NCI-H2196 (cell line): ENCODE measurements at regions not wholly inside any gene's neighbourhood (a gene's known extent, or its start where the extent isn't known, plus 50 kb on each side); places are given as distances from the start of the nearest gene placed in this dataset.

ENCODE experiments used
- DNase-seq: peaks from one replicate; lab custom pipeline; 2025; ENCODE audit not compliant: unreplicated experiment; lab: John Stamatoyannopoulos, UW

DNA sequence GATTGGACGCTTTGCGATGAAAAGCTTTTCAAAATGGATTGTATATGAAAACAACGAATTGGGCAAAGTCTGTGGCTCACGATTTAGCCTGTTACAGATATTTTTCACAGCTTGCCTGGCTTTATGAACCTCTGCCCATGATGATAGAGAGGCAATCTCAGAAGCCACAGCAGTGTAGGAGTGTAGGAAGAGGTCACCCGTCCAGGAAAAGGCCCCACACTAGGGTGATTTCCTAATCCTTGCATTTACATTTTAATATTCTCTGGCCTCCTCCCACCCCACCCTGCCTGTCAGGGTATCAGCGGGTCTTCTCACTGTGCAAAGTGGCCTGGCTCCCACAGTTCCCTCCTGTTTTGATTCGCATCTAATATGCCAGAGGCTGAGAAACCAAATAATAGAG, 81.8 kb upstream of the FOXN3 start:
- DNase-seq, result no peak

DNA sequence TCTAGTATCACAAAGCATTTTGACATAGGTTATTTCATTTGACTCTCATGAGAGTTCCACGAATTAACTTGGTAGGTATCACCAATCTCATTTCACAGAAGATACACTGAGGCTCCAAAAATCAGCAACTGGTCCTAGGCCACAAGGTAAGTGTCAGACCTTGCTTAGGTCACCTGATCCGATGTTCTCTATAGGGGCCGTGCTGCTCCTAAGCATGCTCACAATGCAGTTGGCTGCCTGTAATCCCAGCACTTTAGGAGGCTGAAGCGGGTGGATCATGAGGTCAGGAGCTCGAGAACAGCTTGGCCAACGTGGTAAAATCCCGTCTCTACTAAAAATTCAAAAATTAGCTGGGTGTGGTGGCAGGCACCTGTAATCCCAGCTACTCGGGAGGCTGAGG, 78.7 kb upstream of the FOXN3 start:
- no peak for DNase-seq

DNA sequence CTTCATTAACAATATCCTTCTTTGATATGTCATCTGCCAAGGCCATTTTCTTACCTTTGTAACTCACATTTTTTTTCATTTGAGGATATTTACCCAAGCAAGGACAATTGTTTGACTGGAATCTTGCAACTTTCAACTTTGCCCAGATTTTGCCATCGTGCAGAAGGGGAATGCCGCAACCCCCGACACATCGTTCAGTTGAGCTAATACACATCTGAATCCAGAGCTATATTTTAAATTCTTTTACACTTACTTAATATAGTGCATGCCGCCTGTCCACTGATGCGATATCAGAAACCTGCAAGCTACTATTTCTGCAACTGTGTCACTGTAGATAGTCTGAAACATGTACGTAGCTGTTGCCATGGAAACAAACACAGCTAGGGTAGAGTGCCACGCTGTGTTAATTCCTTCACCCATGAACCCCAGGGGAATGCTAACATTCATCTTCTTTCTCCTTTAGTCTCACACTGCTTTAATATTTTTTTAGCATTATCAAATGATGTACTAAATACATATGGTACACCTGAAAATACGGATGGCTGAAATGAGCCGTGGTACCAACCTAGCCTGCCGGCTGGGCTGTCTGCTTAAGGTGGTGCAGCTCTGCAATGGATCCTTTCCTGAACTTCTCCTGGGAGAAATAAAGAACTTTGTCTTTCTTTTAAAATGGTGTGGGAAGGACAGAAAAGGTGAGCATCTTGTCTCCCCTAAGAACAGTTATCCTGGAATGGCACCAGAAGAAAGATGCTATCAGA, 77.0 kb upstream of the FOXN3 start:
- DNase-seq, result no peak

DNA sequence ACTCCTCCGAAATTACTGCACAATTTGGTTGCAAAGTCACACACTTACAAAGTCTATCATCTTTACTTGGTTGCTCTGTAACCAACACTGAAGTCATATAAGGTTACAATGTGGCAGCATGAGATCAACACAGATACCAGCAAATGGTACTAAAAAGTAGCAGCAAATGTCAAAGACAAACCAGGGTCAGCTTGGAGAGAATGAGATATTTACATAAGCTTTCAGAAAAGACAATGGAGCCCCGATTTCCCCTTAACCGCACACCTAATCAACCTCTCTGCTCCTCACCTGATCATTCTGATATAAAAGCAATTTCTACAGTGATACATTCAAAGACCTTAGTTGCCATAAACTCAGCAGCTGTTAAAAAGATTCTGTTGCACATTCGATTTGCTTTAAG, 76.4 kb upstream of the FOXN3 start:
- DNase-seq, result no peak

DNA sequence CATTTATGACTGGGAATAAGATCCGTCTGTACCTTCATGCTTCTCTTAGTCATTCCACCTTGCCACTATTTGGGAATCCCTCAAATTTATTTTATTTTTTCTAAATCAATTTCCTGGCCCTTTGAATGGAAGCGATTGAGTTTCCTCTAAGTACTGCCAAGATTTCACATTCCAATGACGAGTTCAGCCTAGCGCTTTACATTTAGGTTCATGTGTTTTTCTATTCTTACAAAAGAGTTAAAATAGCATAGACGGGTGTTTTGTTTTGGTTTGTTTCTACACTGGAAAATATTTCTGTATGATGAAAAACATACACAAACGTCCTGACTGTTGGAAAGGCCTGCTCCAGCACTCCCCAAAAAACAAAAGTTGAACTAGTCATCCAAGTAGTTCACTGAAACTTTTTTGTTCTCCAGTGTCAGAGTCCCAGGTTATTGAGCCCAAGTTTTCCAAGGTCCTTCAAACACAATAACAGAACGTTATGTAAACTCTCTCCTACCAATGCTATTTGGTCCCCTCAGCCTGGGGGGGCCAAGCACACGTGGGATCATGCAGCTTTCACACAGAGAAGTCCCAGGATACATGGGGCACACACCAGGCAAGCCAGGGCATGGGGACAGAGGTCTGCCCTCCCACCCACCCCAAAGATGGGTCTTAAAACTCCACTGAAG, 74.8 kb upstream of the FOXN3 start:
- no peak for DNase-seq

DNA sequence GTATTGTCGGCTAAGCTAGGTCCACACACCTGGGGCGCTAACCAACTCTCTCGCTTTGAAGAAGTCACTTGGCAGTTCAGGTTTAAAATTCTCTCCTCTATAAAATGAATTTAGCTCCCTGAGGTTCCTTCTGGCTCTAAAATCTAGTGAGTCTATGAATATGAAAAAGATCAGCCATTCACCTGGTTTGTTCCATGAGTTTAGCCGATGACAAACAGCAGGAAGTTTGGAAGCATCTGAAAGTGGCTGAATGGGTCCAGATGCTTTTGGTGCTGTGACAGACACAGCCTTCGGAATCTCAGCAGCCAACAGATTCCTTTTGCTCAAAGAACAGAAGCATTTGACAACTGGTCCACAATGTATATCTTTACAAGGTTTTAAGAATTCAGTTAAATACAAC, 73.4 kb upstream of the FOXN3 start:
- DNase-seq, result no peak

DNA sequence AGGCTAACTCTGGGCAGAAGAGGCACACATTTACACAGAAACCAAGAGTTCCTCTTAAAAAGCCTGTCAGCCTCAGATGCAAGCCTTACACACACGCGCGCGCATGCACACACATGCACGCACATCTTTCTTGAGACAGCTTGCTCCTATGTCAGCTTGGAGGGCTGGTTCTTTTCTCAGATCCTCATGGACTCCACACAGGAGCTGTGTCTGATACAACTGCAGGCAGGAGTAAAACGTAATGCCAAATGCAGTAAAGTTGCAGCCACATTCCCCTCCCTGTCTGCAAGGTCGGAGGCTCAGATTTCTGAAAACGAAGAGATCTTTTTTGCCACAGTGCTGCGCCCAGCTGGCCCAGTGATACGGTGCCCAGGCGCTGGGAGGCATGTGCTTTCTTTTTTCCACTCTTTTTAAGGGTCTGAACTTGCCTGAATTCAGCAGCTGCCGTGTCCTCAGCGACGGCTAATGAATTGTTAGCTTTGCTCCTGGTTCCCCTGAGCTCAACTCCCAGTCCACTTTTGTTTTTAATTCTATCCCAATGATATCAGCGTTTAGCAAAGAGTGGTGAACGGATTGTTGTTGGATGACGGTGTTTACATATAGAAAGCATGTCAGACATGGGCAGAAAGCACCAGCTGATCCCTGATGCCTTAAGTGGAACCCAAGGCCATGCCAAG, 72.9 kb upstream of the FOXN3 start:
- DNase-seq, result peak; percentile 4

DNA sequence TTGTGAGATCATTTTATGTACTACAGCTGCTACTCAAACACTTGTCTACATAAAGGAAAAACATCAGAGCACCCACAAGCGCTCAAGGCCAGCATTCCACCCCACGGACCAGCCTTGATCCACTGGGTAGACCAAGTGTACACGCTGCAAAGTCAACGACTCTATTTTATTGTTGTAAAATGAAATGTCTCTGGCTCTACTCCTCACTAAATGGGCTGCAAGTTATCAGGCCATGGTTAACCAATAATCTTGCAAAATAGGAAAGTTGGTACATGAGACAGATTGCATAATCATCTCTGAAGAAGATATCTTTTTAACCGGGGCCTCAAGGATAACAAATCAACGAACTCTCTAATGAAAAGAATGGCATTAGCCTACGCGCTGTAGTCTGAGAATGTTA, 69.9 kb upstream of the FOXN3 start:
- DNase-seq, result no peak

DNA sequence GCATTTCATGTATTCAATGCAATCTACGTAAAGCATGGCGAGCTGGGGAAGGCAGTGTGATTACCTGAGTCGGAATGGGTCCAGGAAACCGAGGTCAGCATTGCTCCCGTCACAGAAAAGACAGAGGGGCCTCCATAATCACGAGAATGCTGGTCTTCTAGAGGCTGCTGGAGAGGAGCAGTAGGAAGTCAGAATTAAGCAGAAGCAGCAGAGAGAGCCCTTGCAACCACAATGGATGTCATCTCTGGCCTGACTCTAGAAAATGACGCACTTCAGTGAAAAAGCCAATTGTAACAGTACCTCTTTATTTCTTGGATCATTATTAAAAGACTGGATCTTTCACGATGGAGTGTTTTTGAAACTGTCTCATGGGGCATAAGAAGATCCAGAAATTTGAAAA, 69.5 kb upstream of the FOXN3 start:
- no peak for DNase-seq

DNA sequence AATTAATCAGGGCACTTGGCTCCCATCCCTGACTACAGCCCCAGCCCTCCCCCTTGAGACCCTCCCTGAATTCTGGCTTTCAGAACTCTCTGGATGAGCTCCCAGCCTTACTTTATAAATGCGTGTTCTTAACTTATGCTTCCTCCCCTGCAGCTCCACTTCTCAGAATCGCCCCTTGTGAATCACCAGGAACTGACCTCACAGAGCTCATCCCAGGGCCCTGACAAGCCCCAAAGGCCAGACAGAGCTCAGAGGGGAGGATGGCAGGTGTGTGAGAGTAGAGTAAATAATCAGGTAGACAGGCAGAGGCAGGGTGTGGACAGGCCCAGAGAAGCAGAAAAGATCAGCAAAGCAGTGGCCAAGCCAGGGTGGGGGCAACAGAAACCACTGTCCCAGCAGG, 68.2 kb upstream of the FOXN3 start:
- DNase-seq, result no peak

DNA sequence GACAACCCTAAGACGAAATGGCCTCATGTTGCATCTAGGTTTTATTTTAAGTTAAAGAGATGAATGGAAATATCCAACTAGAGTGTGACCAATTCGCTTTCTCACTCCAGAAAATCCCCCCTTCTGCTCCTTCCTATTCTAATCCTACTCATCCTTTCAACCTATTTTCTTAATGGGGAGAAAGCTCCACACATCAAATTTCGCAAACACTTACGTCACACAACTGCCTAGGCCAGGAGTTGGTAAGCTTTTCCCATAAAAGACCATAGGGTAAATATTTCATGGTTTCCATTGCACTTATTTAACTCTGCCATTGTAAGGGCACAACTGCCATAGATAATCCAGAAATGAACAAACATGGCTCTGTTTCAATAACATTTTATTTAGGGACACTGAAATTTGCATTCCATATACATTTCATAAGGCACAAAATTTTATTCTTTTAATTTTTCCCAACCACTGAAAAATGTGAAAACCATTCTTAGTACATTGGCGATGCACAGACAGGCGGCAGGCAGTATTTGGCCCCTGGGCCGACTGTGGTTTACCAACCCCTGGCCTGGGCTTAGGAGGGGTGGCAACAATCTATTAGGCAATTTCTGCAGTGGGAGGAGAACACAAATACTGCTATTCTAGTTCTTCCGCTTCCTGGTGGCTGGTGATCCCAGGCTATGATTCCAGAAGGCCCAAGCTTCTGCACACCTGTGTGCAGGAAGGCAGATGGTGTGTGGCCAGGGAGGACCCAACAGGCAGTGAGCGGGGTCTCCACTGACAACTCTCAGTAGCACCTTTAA, 67.2 kb upstream of the FOXN3 start:
- DNase-seq, result no peak

DNA sequence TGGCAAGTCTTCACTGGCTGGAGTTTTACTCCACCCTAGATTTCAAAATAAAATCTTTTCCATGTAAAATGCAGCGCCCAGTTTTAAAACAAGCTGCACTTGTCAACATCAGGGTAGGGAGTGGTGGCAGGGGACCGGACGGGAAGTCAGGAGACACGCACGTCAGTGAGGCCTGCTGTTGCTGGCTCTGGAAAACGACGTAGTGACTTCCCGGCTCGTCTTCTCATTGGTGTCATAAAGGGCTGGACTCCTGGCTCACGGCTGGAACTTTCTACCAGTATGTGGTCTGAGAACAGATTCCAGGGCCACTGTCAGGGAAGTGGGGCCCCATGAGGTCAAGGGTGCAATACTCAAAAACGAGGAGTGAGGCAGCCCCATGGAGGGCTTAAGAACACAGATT, 64.2 kb upstream of the FOXN3 start:
- DNase-seq, result no peak

DNA sequence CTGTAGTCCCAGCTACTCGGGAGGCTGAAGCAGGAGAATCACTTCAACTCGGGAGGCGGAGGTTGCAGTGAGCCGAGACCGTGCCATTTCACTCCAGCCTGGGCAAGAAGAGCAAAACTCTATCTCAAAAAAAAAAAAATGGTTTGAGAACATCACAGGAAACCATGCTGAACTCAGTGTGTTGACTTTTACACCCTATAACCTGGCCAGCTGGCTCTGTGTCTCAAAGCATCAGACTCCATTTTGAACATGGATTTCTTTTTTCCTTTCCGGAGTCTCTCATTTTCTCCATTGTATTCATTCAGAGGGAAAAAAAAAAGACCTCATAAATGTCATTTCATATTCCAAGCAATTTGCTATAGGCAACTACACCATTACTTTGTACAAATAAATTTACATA, 63.2 kb upstream of the FOXN3 start:
- DNase-seq, result no peak

DNA sequence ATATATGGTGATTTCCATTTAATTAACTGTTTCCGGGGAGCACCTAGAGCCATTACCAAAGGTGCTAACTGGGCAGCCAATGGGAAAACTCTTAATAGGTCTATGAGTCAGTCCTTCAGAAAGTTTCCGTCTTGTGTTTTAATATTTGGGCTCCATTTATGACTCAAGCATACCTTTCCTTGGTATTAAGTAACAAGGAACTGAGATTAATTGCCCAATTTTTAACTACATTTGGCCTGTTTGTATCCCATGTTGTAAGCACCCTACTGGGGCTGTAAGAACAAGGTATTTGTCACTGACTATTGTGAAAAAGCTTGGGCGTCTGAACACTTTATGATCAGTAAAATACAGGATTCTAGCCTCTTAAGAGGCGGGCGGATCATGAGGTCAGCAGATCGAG, 62.8 kb upstream of the FOXN3 start:
- no peak for DNase-seq

DNA sequence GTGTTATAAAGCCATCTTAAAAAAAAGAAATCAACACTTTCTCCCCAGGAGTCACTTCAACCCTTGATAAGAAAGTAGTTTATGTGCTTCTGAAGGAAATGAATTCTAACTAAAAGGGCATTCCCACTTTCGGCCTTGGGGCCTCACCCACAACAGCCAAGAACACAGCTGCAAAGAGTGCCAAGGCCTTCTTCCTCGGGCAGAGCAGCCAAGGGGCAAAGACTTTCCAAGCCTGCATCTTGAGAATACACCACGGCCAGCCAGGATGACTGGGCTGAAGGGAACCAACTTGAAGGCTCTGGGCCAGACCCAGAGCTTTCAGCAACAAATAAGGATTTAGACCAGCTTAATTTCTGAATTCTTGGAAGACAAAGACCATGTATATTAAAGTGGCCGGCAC, 60.4 kb upstream of the FOXN3 start:
- DNase-seq, result no peak

DNA sequence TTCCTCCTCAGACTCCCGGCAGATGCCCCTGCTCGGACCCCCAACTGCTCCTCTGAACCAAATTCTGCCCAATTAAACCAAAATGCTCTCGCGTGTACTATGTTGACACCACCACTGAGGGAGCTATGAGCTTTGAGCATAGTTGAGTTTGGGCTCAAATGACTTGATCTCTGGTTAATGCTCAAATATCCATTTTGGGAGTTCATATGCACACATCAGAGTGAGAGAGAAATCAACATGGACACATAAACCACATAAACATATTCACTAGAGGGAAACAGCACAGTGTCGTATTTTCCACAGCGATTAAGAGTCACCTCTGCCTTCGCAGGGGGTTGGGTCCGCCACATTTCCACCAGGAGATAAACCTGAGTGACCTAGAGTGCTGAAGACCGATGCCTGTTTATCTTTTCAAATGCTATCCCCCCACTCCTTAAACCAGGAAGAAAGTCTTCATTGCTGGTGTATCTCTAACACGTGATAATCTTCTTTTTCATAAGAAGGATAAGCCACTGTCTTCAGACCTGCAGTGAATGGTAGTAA, 59.4 kb upstream of the FOXN3 start:
- DNase-seq, result no peak

DNA sequence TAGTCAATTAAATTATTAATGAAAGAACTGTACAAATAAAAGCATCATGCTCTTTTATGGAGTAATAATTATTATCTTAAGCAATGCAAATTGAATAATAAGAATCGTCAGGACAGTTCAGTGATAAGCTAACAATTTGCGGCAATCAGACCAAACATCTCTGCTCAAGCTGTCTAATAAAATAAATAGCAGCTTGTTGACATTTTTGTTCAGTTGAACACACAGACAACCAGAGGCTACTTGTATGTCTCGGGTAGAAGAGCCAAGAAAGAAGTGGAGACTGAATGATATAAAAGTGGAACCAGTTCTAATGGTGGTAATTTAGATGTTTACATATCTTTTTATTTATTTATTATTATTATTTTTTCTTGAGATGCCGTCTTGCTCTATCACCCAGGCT, 57.4 kb upstream of the FOXN3 start:
- no peak for DNase-seq

DNA sequence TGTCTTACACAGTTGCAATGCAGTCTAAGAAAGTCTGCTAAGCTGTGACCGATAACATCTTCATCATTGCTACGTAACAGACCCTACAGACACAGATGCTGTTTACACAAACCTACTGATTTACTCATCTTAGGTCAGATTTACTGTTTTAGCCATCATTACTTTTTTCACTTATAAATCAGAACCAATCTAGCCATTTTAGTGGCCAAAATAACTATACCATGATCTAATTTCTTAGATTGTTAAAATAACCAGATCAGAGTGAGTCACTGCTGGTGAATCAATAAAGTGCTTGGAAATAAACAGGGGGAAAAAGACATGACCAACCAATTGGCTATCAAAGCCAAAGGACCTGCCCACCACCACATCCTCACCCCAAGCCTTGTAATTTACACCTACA, 57.0 kb upstream of the FOXN3 start:
- no peak for DNase-seq

DNA sequence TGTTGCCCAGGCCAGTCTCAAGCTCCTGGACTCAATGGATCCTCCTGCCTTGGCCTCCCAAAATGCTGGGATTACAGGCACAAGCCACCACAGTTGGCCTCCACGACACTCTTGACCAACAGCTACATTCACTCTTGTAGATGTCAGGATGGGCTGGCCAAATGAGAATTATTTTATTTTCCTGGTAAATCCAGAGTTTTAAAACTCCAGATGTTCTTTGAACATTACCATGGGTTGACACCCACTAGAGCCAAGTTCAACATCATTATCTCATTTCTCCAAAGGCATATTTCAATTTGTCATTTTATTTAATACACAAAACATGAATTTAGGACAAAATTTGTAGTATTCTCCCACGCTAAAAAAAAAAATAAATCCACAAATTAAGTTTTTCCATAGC, 56.5 kb upstream of the FOXN3 start:
- no peak for DNase-seq

DNA sequence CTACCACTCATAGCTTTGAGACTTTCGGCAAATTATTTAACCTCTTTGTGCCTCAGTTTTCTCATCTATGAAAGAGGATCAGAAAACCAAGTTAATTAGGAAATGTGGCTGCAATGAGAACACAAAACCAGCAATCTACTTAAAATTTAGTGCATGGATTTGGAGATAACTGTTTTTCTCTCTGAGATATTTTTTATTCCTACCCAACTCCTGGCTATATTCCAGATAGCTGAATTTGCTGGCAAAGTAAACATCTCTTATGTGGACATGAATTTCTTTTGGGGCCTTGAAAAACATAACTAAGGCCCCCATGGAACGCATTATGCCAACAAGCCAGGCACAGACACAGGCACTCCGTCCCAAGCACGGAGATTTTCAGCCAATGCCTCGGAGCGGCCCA, 53.4 kb upstream of the FOXN3 start:
- DNase-seq, result no peak
